Naive thymus-derived CD8-positive, alpha-beta T cell (primary cell): ENCODE measurements at regions not wholly inside any gene's neighbourhood (a gene's known extent, or its start where the extent isn't known, plus 50 kb on each side); places are given as distances from the start of the nearest gene placed in this dataset.

Experiments used
- ATAC-seq, 2 donors: fragments of 150-1000 bp; cut with Tn5 transposase in 1 of 2; sonication (Bioruptor Pico), chemical (Tn5 transposase) in 1 of 2; 1 replicate in 1 of 2; 2 replicates in 1 of 2; pipeline ENCODE4 v1.10.0; 2021; ENCODE audit warnings: mild to moderate bottlenecking in 2 of 2, moderate library complexity in 2 of 2
- POLR2A ChIA-PET: fragments of 350-600 bp; sonication (Branson Sonifier 250); formaldehyde crosslinking; loops from one replicate; lab custom pipeline; 2021; ENCODE audit warnings: antibody characterized with exemption; lab: Charles Lee
- DNase-seq, 10 donors: peaks; one replicate each; pipeline versions ENCODE4 v3.0.0 to v3.0.0-alpha.2; 2020 to 2022
- H3K27ac Mint-ChIP-seq, 10 donors: one replicate each; pipeline ENCODE4 v1.8.0; 2020 to 2022; ENCODE audit warnings: mild to moderate bottlenecking in 10 of 10, mixed read lengths in 10 of 10, moderate library complexity in 4 of 10, inconsistent platforms in 1 of 10
- H3K27me3 Mint-ChIP-seq, 5 donors: one replicate each; pipeline ENCODE4 v1.8.0; 2021 to 2022; ENCODE audit warnings: mixed read lengths in 5 of 5
- H3K36me3 Mint-ChIP-seq, 3 donors: one replicate each; pipeline ENCODE4 v1.8.0; 2020 to 2022; ENCODE audit warnings: mixed read lengths in 3 of 3, mild to moderate bottlenecking in 2 of 3, inconsistent platforms in 1 of 3
- H3K4me1 Mint-ChIP-seq, 4 donors: one replicate each; pipeline ENCODE4 v1.8.0; 2021 to 2022; ENCODE audit warnings: mixed read lengths in 4 of 4
- H3K4me3 Mint-ChIP-seq, 10 donors: one replicate each; pipeline ENCODE4 v1.8.0; 2020 to 2022; ENCODE audit warnings: mild to moderate bottlenecking in 10 of 10, mixed read lengths in 10 of 10, moderate library complexity in 6 of 10, inconsistent platforms in 1 of 10
- H3K9me3 Mint-ChIP-seq, 9 donors: one replicate each; pipeline ENCODE4 v1.8.0; 2020 to 2022; ENCODE audit warnings: mixed read lengths in 9 of 9, mild to moderate bottlenecking in 3 of 9, inconsistent platforms in 1 of 9, moderate library complexity in 1 of 9

- POLR2A ChIA-PET: no interaction called here
- H3K36me3 Mint-ChIP-seq: peaks cover 0 to 6% (median 0%) of the 10 kb centered on the region in 3 donors
- H3K4me1 Mint-ChIP-seq: no peaks in the 10 kb centered on the region
- peaks cover 2 to 24% (median 10%) of the 10 kb centered on the region in 9 donors for H3K9me3 Mint-ChIP-seq
- no peak for DNase-seq
- H3K27ac Mint-ChIP-seq: no peak overlapping the region
- no peaks in the 10 kb centered on the region for H3K27me3 Mint-ChIP-seq
- H3K4me3 Mint-ChIP-seq: no peak overlapping the region
- no peak for ATAC-seq
These were observed 116.5 kb downstream of the NOL4 start for GRCh38 chr18:34108206-34108605.

GRCh38 chr18:34098109-34098508 is 126.6 kb downstream of the NOL4 start:
- DNase-seq: no peak
- Mint-ChIP-seq H3K36me3 (no peaks in the 10 kb centered on the region), H3K27me3 (no peaks in the 10 kb centered on the region), H3K27ac (no peak overlapping the region), H3K9me3 (peaks cover 0 to 1% (median 0%) of the 10 kb centered on the region in 9 donors), H3K4me3 (no peak overlapping the region), H3K4me1 (no peaks in the 10 kb centered on the region)
- ATAC-seq: no peak
- POLR2A ChIA-PET: no interaction called here

GRCh38 chr18:34097312-34097711 is 127.4 kb downstream of the NOL4 start:
- Mint-ChIP-seq H3K36me3 (no peaks in the 10 kb centered on the region), H3K27me3 (no peaks in the 10 kb centered on the region), H3K27ac (no peak overlapping the region), H3K4me1 (no peaks in the 10 kb centered on the region), H3K9me3 (peaks cover 0 to 1% (median 0%) of the 10 kb centered on the region in 9 donors), H3K4me3 (no peak overlapping the region)
- ATAC-seq (no peak), DNase-seq (no peak)
- POLR2A ChIA-PET: no interaction called here

GRCh38 chr18:34094148-34094547 is 130.6 kb downstream of the NOL4 start:
- no peaks in the 10 kb centered on the region for H3K27me3 Mint-ChIP-seq
- H3K4me1 Mint-ChIP-seq: no peaks in the 10 kb centered on the region
- H3K4me3 Mint-ChIP-seq: no peak overlapping the region
- H3K27ac Mint-ChIP-seq: no peak overlapping the region
- DNase-seq: no peak
- ATAC-seq: no peak
- H3K9me3 Mint-ChIP-seq: peaks cover 0 to 17% (median 4%) of the 10 kb centered on the region in 9 donors
- POLR2A ChIA-PET: no interaction called here
- no peaks in the 10 kb centered on the region for H3K36me3 Mint-ChIP-seq

GRCh38 chr18:34092796-34093195 is 131.9 kb downstream of the NOL4 start:
- H3K4me3 Mint-ChIP-seq: no peak overlapping the region
- POLR2A ChIA-PET: no interaction called here
- H3K9me3 Mint-ChIP-seq: peaks cover 0 to 18% (median 4%) of the 10 kb centered on the region in 9 donors
- no peaks in the 10 kb centered on the region for H3K4me1 Mint-ChIP-seq
- H3K27me3 Mint-ChIP-seq: no peaks in the 10 kb centered on the region
- DNase-seq (no peak), ATAC-seq (no peak)
- H3K27ac Mint-ChIP-seq: no peak overlapping the region
- H3K36me3 Mint-ChIP-seq: no peaks in the 10 kb centered on the region

- ATAC-seq: no peak
- POLR2A ChIA-PET: no interaction called here
- Mint-ChIP-seq H3K4me3 (no peak overlapping the region), H3K27ac (no peak overlapping the region), H3K9me3 (peaks cover 0 to 18% (median 7%) of the 10 kb centered on the region in 9 donors), H3K4me1 (no peaks in the 10 kb centered on the region), H3K36me3 (no peaks in the 10 kb centered on the region), H3K27me3 (no peaks in the 10 kb centered on the region)
- no peak for DNase-seq
These were observed 138.3 kb downstream of the NOL4 start for GRCh38 chr18:34086370-34086769.

- H3K9me3 Mint-ChIP-seq: peaks cover 0 to 12% (median under 1%) of the 10 kb centered on the region in 9 donors
- no peak for DNase-seq
- no peak overlapping the region for H3K4me3 Mint-ChIP-seq
- H3K36me3 Mint-ChIP-seq: no peaks in the 10 kb centered on the region
- no peaks in the 10 kb centered on the region for H3K4me1 Mint-ChIP-seq
- H3K27me3 Mint-ChIP-seq: no peaks in the 10 kb centered on the region
- H3K27ac Mint-ChIP-seq: no peak overlapping the region
- POLR2A ChIA-PET: no interaction called here
- ATAC-seq: no peak
These were observed 139.5 kb downstream of the NOL4 start for GRCh38 chr18:34085140-34085739.

GRCh38 chr18:34084635-34085034 is 140.1 kb downstream of the NOL4 start:
- H3K27ac Mint-ChIP-seq: no peak overlapping the region
- ATAC-seq (no peak), DNase-seq (no peak)
- no peaks in the 10 kb centered on the region for H3K27me3 Mint-ChIP-seq
- H3K36me3 Mint-ChIP-seq: no peaks in the 10 kb centered on the region
- no peaks in the 10 kb centered on the region for H3K4me1 Mint-ChIP-seq
- POLR2A ChIA-PET: no interaction called here
- H3K9me3 Mint-ChIP-seq: peaks cover 0 to 6% (median 2%) of the 10 kb centered on the region in 9 donors
- H3K4me3 Mint-ChIP-seq: no peak overlapping the region

GRCh38 chr18:34083910-34084535 is 140.7 kb downstream of the NOL4 start:
- Mint-ChIP-seq H3K4me3 (no peak overlapping the region), H3K27ac (no peak overlapping the region), H3K4me1 (no peaks in the 10 kb centered on the region), H3K27me3 (no peaks in the 10 kb centered on the region), H3K9me3 (peaks cover 0 to 11% (median 0%) of the 10 kb centered on the region in 9 donors), H3K36me3 (no peaks in the 10 kb centered on the region)
- POLR2A ChIA-PET: no interaction called here
- DNase-seq (no peak), ATAC-seq (no peak)

- no peak overlapping the region for H3K4me3 Mint-ChIP-seq
- POLR2A ChIA-PET: no interaction called here
- H3K4me1 Mint-ChIP-seq: no peaks in the 10 kb centered on the region
These were observed 147.1 kb downstream of the NOL4 start for GRCh38 chr18:34077599-34077998.

GRCh38 chr18:34075963-34076860 is 148.5 kb downstream of the NOL4 start:
- H3K36me3 Mint-ChIP-seq: no peaks in the 10 kb centered on the region
- no peaks in the 10 kb centered on the region for H3K27me3 Mint-ChIP-seq
- H3K4me1 Mint-ChIP-seq: no peaks in the 10 kb centered on the region
- POLR2A ChIA-PET: no interaction called here
- peaks cover 0 to 11% (median 0%) of the 10 kb centered on the region in 9 donors for H3K9me3 Mint-ChIP-seq
- no peak overlapping the region for H3K4me3 Mint-ChIP-seq
- DNase-seq (no peak), ATAC-seq (no peak)
- no peak overlapping the region for H3K27ac Mint-ChIP-seq

More at GRCh38 chr18:34077599-34077998, 147.1 kb downstream of the NOL4 start:
- Mint-ChIP-seq H3K36me3 (no peaks in the 10 kb centered on the region), H3K27me3 (no peaks in the 10 kb centered on the region), H3K9me3 (peaks cover 0 to 11% (median 0%) of the 10 kb centered on the region in 9 donors), H3K27ac (no peak overlapping the region)
- no peak for DNase-seq
- ATAC-seq: no peak

- Mint-ChIP-seq H3K9me3 (peaks cover 2 to 22% (median 16%) of the 10 kb centered on the region in 9 donors), H3K27me3 (no peaks in the 10 kb centered on the region), H3K4me3 (no peak overlapping the region), H3K4me1 (no peaks in the 10 kb centered on the region), H3K36me3 (no peaks in the 10 kb centered on the region), H3K27ac (no peak overlapping the region)
- ATAC-seq: no peak
- POLR2A ChIA-PET: no interaction called here
- no peak for DNase-seq
These were observed 163.5 kb downstream of the NOL4 start for GRCh38 chr18:34061226-34061625.

GRCh38 chr18:34055227-34055626 is 169.5 kb downstream of the NOL4 start:
- POLR2A ChIA-PET: no interaction called here
- H3K4me3 Mint-ChIP-seq: no peak overlapping the region
- ATAC-seq (no peak), DNase-seq (no peak)
- no peak overlapping the region for H3K27ac Mint-ChIP-seq
- no peaks in the 10 kb centered on the region for H3K27me3 Mint-ChIP-seq
- H3K36me3 Mint-ChIP-seq: peaks cover 0 to 9% (median 0%) of the 10 kb centered on the region in 3 donors
- no peaks in the 10 kb centered on the region for H3K4me1 Mint-ChIP-seq
- peaks cover 8 to 49% (median 19%) of the 10 kb centered on the region in 9 donors for H3K9me3 Mint-ChIP-seq
